A549 (cell line): ENCODE measurements at regions not wholly inside any gene's neighbourhood (a gene's known extent, or its start where the extent isn't known, plus 50 kb on each side); places are given as distances from the start of the nearest gene placed in this dataset.

ENCODE experiments used
- CTCF ChIP-seq: fragments of >200 bp; sonication (Bioruptor Twin); formaldehyde crosslinking; IDR thresholded peaks from 3 replicates; pipeline ENCODE4 v1.5.1; 2016
- ESRRA ChIP-seq: fragments of 150-350 bp; IDR thresholded peaks from 2 replicates; pipeline ENCODE4 v1.6.1; 2014; ENCODE audit warnings: mild to moderate bottlenecking, low read length, borderline replicate concordance
- JUN ChIP-seq, 2 experiments: fragments of >200 bp; sonication (Bioruptor Twin); formaldehyde crosslinking; IDR thresholded peaks; 2 replicates in 1 of 2; 3 replicates in 1 of 2; pipeline ENCODE4 v1.6.1; 2016 to 2017
- MAFK ChIP-seq: fragments of 450-650 bp; IDR thresholded peaks from 2 replicates; pipeline ENCODE4 v1.6.1; 2014; ENCODE audit not compliant: partially characterized antibody
- RAD21 ChIP-seq, 2 experiments: fragments of >200 bp in 1 of 2; sonication (Bioruptor Twin) in 1 of 2; formaldehyde crosslinking in 1 of 2; IDR thresholded peaks in 1 of 2; conservative IDR thresholded peaks in 1 of 2; 2 replicates in 1 of 2; 3 replicates in 1 of 2; pipeline ENCODE4 v1.6.1; 2012 to 2018; ENCODE audit warnings: inconsistent platforms in 1 of 2
- USF2 ChIP-seq: fragments of 450-650 bp; IDR thresholded peaks from 2 replicates; pipeline ENCODE4 v1.6.1; 2014; ENCODE audit warnings: antibody characterized with exemption

- TF ChIP-seq CTCF (no peak), JUN (IDR thresholded peaks at IDR 0.05) (no peak), MAFK (no peak), RAD21 (conservative IDR thresholded peaks at IDR 0.05 in 1 of 2, IDR thresholded peaks at IDR 0.05 in 1 of 2) (no peak), USF2 (no peak), ESRRA (no peak)
Measured at GRCh38 chr22:48546653-48547424, 1280.8 kb downstream of the BRD1 start.
